Panc1 (cell line): ENCODE measurements at regions not wholly inside any gene's neighbourhood (a gene's known extent, or its start where the extent isn't known, plus 50 kb on each side); places are given as distances from the start of the nearest gene placed in this dataset.
"Not testable (repeated sequence)": the region's sequence is repeated elsewhere in the genome, so short reads cannot be mapped to it uniquely, and the experiment has no call there.

Experiments
- ATAC-seq: fragments of 200-7000 bp; cut with Tn5 transposase; 2 replicates; pipeline ENCODE4 v1.9.1; 2020; ENCODE audit warnings: mild to moderate bottlenecking, moderate library complexity
- BruUV-seq: library from RNA; stranded (reverse); fragments of 400-500 nt; replicated peaks from 2 replicates; lab custom pipeline; 2021; lab: Mats Ljungman, UMichigan
- CTCF ChIA-PET: fragments of 300-600 bp; sonication (Branson Sonifier 250); formaldehyde crosslinking; loops from one replicate; lab custom pipeline; 2022; ENCODE audit warnings: antibody characterized with exemption; lab: Charles Lee
- POLR2A ChIA-PET: fragments of 300-600 bp; sonication (Branson Sonifier 250); formaldehyde crosslinking; loops from one replicate; lab custom pipeline; 2022; ENCODE audit warnings: antibody characterized with exemption; lab: Charles Lee
- DNase-seq: peaks from one replicate; pipeline ENCODE4 v3.0.0-alpha.2; 2010; ENCODE audit warnings: low read depth, low spot score
- H3K27ac ChIP-seq: 2 replicates; pipeline ENCODE4 v1.5.1; 2011; ENCODE audit warnings: mild to moderate bottlenecking, low read length, inconsistent platforms
- H3K27me3 ChIP-seq: fragments of 200-500 bp; sonication (Bioruptor generic); 2 replicates; pipeline ENCODE4 v1.6.0; 2014; ENCODE audit warnings: low read length, inconsistent platforms; ENCODE audit not compliant: control insufficient read depth, insufficient read depth
- H3K36me3 ChIP-seq: fragments of 200-500 bp; sonication (Bioruptor generic); 2 replicates; pipeline ENCODE4 v1.5.1; 2014; ENCODE audit warnings: inconsistent platforms, mild to moderate bottlenecking, low read length, moderate library complexity; ENCODE audit not compliant: control insufficient read depth, insufficient read depth
- H3K4me1 ChIP-seq: 2 replicates; pipeline ENCODE4 v1.5.1; 2011; ENCODE audit warnings: inconsistent platforms, mild to moderate bottlenecking, low read length, moderate library complexity; ENCODE audit not compliant: control insufficient read depth, insufficient read depth
- H3K4me3 ChIP-seq, 2 experiments: 2 replicates each; pipeline ENCODE4 v1.5.1; 2011 to 2012; ENCODE audit warnings: low read depth in 2 of 2, low read length in 2 of 2, mild to moderate bottlenecking in 2 of 2, inconsistent platforms in 1 of 2, moderate library complexity in 1 of 2
- H3K9me3 ChIP-seq: fragments of 200-500 bp; sonication (Bioruptor generic); 2 replicates; pipeline ENCODE4 v1.5.1; 2014; ENCODE audit warnings: low read depth, mild to moderate bottlenecking, inconsistent platforms, low read length, moderate library complexity; ENCODE audit not compliant: control insufficient read depth, insufficient read depth
- POLR2AphosphoS5 ChIP-seq: IDR thresholded peaks from 2 replicates; pipeline ENCODE4 v1.6.1; 2012; ENCODE audit warnings: mild to moderate bottlenecking, low read depth, low read length, moderate library complexity
- REST ChIP-seq, 2 experiments: IDR thresholded peaks; 2 replicates each; pipeline ENCODE4 v1.6.1; 2011 to 2012; ENCODE audit warnings: low read depth in 2 of 2, control low read depth in 1 of 2, low read length in 1 of 2, mild to moderate bottlenecking in 1 of 2, moderate library complexity in 1 of 2; ENCODE audit not compliant: insufficient read depth in 1 of 2
- SIN3A ChIP-seq: IDR thresholded peaks from 2 replicates; pipeline ENCODE4 v1.6.1; 2012; ENCODE audit warnings: low read depth, mild to moderate bottlenecking, low read length, moderate library complexity, borderline replicate concordance; ENCODE audit not compliant: insufficient read depth
- TCF7L2 ChIP-seq: IDR thresholded peaks from 2 replicates; pipeline ENCODE4 v1.6.1; 2011; ENCODE audit warnings: mild to moderate bottlenecking, low read depth, low read length, inconsistent platforms
- in situ Hi-C: cut with HindIII; loops from 2 replicates; pipeline ENCODE4 v1.10.0; 2016; ENCODE audit warnings: low sequenced_read_pairs, low pct_unique_long_range_greater_than_20kb
- intact Hi-C: fragments of 100-400 bp; cut with micrococcal nuclease; formaldehyde crosslinking; loops from one replicate; pipeline ENCODE4 v1.10.0; 2022; ENCODE audit not compliant: unreplicated experiment

GRCh38 chr12:14240873-14241220, 124.6 kb upstream of the ATF7IP start:
- DNase-seq (no peak), ATAC-seq (no peak)
- CTCF ChIA-PET = no interaction called here
- peak overlapping the region; percentile 86 for H3K27ac ChIP-seq
- POLR2A ChIA-PET = no interaction called here
- TF ChIP-seq TCF7L2 (no peak), SIN3A (no peak)
- H3K4me3 ChIP-seq = no peak overlapping the region
- H3K27me3 ChIP-seq = no peaks in the 10 kb centered on the region
- intact Hi-C loops = no loop called here
- no peaks in the 10 kb centered on the region for H3K36me3 ChIP-seq
- no TSS peak for BruUV-seq
- no peaks in the 10 kb centered on the region for H3K9me3 ChIP-seq
- in situ Hi-C loops = no loop called here
- H3K4me1 ChIP-seq = peaks cover 5% of the 10 kb centered on the region

GRCh38 chr12:14242825-14243224, 122.7 kb upstream of the ATF7IP start:
- H3K4me1 ChIP-seq, H3K4me3 ChIP-seq, in situ Hi-C loops, CTCF ChIA-PET, H3K27ac ChIP-seq, ATAC-seq, H3K9me3 ChIP-seq, BruUV-seq, H3K27me3 ChIP-seq, H3K36me3 ChIP-seq, intact Hi-C loops, POLR2A ChIA-PET, DNase-seq: not testable (repeated sequence)

- Histone ChIP-seq H3K4me3 (no peak overlapping the region), H3K27me3 (no peaks in the 10 kb centered on the region), H3K27ac (no peak overlapping the region), H3K9me3 (no peaks in the 10 kb centered on the region), H3K4me1 (peaks cover 5% of the 10 kb centered on the region), H3K36me3 (no peaks in the 10 kb centered on the region)
- no TSS peak for BruUV-seq
- in situ Hi-C loops (no loop called here), intact Hi-C loops (no loop called here)
- no peak for TF ChIP-seq POLR2AphosphoS5
- TF ChIP-seq TCF7L2 = no peak
- TF ChIP-seq REST (IDR thresholded peaks at IDR 0.05; ENCODE audit: insufficient read depth in 1 of 2, low read depth in 2 of 2, low read length in 1 of 2) = no peak
- TF ChIP-seq SIN3A = no peak
- ATAC-seq = no peak
- DNase-seq = no peak
- ChIA-PET POLR2A (no interaction called here), CTCF (no interaction called here)
These were observed 121.5 kb upstream of the ATF7IP start for GRCh38 chr12:14243941-14244340.
